ENCODE measurements at regions not wholly inside any gene's neighbourhood (a gene's known extent, or its start where the extent isn't known, plus 50 kb on each side); places are given as distances from the start of the nearest gene placed in this dataset.

DNA sequence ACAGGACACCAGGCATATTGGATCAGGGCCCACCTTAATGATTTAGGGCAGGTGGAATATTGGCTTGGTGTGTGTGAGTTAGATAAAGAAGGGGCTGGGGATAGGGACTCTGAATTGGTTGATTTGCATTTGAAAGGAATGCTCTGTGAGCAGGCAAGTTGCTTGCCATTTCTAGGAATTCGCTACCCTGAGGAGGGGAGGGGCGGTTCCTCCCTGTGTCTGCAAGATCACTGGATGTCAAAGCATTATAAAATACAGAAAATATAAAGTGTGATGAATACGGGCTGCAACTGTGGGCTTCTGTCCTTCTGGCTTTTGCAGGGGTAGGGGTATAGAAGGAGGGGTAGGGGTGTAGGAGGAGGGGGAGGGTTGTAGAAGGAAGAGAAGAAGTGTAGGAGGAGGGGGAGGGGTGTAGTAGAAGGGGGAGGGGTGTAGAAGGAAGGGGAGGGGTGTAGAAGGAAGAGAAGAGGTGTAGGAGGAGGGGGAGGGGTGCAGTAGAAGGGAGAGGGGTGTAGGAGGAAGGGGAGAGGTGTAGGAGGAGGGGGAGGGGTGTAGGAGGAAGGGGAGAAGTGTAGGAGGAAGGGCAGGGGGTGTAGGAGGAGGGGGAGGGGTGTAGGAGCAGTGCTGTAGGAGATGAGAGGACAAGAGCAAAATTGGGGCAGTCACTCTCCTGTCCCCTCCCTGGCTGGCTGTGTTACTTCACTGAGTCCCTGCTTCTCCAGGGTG is 238.0 kb upstream of the COPS8 start:
- H3K79me2 ChIP-seq (ENCODE audit: insufficient read depth), result no peaks in the 10 kb centered on the region
- H2AFZ ChIP-seq (ENCODE audit: low read depth), result no peak overlapping the region
- ChIA-PET CTCF (no interaction called here), POLR2A (no interaction called here)
- H3K36me3 ChIP-seq (replicated peaks in 1 of 2; ENCODE audit: control insufficient read depth in 1 of 2, insufficient read depth in 2 of 2, low read length in 1 of 2), result no peaks in the 10 kb centered on the region
- TF ChIP-seq FOSL2 (IDR thresholded peaks at IDR 0.05; ENCODE audit: borderline replicate concordance, low read depth) (no peak), TCF12 (IDR thresholded peaks at IDR 0.05) (no peak), CHD2 (IDR thresholded peaks at IDR 0.05; ENCODE audit: low read length, partially characterized antibody) (no peak), EZH2phosphoT487 (IDR thresholded peaks at IDR 0.05; ENCODE audit: borderline replicate concordance, low read depth) (no peak), MXI1 (IDR thresholded peaks at IDR 0.05; ENCODE audit: low read depth, low read length) (no peak), NFIC (IDR thresholded peaks at IDR 0.05; ENCODE audit: borderline replicate concordance) (no peak), GATA2 (CRISPR knock-in tag; IDR thresholded peaks at IDR 0.05) (no peak), GABPA (IDR thresholded peaks at IDR 0.05; ENCODE audit: low read depth) (no peak), FOXM1 (IDR thresholded peaks at IDR 0.05; ENCODE audit: low read depth) (no peak), USF2 (IDR thresholded peaks at IDR 0.05; ENCODE audit: borderline replicate concordance, low read depth, low read length) (no peak), RAD21 (IDR thresholded peaks at IDR 0.05; ENCODE audit: low read length) (no peak), YY1 (IDR thresholded peaks at IDR 0.05; ENCODE audit: low read depth) (no peak), RFX5 (IDR thresholded peaks at IDR 0.05; ENCODE audit: low read length) (no peak), POLR2AphosphoS5 (IDR thresholded peaks at IDR 0.05; ENCODE audit: low read depth, low read length) (no peak)
- TF ChIP-seq, protein P1, sequence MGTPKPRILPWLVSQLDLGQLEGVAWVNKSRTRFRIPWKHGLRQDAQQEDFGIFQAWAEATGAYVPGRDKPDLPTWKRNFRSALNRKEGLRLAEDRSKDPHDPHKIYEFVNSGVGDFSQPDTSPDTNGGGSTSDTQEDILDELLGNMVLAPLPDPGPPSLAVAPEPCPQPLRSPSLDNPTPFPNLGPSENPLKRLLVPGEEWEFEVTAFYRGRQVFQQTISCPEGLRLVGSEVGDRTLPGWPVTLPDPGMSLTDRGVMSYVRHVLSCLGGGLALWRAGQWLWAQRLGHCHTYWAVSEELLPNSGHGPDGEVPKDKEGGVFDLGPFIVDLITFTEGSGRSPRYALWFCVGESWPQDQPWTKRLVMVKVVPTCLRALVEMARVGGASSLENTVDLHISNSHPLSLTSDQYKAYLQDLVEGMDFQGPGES (IDR thresholded peaks at IDR 0.05; ENCODE audit: low read depth, low read length), result no peak
- TF ChIP-seq, protein P2, sequence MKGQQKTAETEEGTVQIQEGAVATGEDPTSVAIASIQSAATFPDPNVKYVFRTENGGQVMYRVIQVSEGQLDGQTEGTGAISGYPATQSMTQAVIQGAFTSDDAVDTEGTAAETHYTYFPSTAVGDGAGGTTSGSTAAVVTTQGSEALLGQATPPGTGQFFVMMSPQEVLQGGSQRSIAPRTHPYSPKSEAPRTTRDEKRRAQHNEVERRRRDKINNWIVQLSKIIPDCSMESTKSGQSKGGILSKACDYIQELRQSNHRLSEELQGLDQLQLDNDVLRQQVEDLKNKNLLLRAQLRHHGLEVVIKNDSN (IDR thresholded peaks at IDR 0.05; ENCODE audit: borderline replicate concordance, low read depth), result no peak
- no peak for DNase-seq
- no peaks in the 10 kb centered on the region; the same call in 1 of the 2 replicates for H3K27me3 ChIP-seq (ENCODE audit: insufficient read depth)
- H3K4me3 ChIP-seq (ENCODE audit: low read depth in 2 of 2, low read length in 1 of 2), result no peak overlapping the region
- 48% methylated on average over 3 of the region's 3 CpGs for WGBS (ENCODE audit: low lambda C conversion rate)
- H3K9me3 ChIP-seq, result no peaks in the 10 kb centered on the region
- peaks cover 0 to 5% of the 10 kb centered on the region in 2 experiments; a peak in 1 of 4 replicates for H3K4me1 ChIP-seq (ENCODE audit: control insufficient read depth in 1 of 2, insufficient read depth in 2 of 2, low read depth in 1 of 2, low read length in 1 of 2)
- H4K20me1 ChIP-seq (ENCODE audit: insufficient read depth), result no peaks in the 10 kb centered on the region
- no peak overlapping the region for H3K9ac ChIP-seq
- H3K4me2 ChIP-seq, result no peak overlapping the region
- H3K9me2 ChIP-seq, result no peaks in the 10 kb centered on the region
- H3F3A ChIP-seq (replicated peaks; ENCODE audit: insufficient read depth), result no peaks in the 10 kb centered on the region
- no peak overlapping the region for H3K27ac ChIP-seq (ENCODE audit: low read depth in 2 of 2, low read length in 1 of 2)
